GM18507 (cell line): ENCODE measurements at regions not wholly inside any gene's neighbourhood (a gene's known extent, or its start where the extent isn't known, plus 50 kb on each side); places are given as distances from the start of the nearest gene placed in this dataset.
"Not testable (repeated sequence)": the region's sequence is repeated elsewhere in the genome, so short reads cannot be mapped to it uniquely, and the experiment has no call there.

ENCODE experiments used
- DNase-seq: peaks from one replicate; pipeline ENCODE4 v3.0.0; 2011; ENCODE audit warnings: low read depth; ENCODE audit not compliant: insufficient read length; ENCODE audit errors: extremely low spot score
- FAIRE-seq: peaks from 2 replicates; lab custom pipeline; 2011; peaks lifted over from hg19 to GRCh38; lab: Jason Lieb, UNC

DNA sequence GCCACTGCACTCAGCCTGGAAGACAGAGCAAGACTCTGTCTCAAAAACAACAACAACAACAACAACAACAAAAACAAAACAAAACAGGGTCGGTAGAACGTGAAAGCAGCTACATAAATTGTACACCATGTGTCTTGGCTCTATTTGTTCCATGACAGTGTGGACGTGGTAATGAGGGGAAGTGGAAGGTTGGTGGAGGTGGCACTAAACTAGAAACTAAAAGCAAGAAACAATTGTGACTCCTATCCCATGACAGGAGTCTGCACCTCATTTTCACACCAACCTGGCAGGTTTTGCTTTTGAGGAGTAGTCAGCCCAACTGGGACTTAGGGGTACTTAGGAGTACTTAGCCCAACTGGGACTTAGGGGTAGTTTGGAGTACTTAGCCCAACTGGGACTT, 62.5 kb upstream of the MRPS9 start:
- FAIRE-seq, result no peak
- DNase-seq, result no peak

DNA sequence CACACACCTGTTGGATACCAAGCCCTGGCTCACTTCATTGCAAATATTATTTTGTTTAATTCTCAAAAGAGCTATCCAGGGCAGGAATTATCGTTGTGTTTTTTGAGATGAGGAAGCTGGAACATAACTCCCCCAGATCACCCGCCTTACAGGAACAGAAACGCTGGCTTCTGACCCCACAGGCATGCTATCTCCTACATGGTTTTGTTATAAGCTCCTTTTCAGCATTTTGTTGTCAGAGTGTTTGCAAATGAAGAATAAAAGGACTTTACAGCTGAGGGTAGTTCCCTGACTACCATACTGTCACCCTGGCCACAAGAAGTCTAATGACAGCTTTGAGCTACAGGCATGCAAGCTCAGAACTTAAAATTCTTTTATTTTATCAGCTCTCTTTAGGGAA, 62.0 kb upstream of the MRPS9 start:
- no peak for FAIRE-seq
- no peak for DNase-seq

DNA sequence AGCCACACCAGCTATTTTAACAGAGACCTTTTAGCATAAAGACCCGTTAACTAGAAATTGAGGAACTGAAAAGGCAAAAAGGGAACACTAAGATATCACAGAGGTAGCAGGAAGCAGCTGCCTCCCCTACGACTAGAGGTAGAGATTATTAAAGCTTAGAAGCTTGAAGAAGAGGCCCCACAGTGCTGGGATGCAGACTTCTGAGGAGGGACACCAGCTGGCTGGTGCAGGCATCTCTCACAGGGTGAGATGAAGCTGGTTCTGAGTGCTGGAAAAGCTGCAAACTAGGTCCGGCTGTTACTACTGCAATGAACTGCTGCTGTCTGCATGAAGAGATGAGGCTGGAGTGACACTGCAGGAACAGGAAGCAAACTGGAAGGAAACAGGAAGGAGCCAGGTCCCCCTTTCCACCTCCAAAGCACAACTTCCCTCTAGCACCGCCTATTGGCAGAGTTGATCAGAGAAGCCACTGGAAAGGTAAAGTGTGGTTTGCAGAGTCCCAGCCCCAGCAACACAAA, 61.2 kb upstream of the MRPS9 start:
- peak; percentile 91 for FAIRE-seq
- peak; percentile 46 for DNase-seq

DNA sequence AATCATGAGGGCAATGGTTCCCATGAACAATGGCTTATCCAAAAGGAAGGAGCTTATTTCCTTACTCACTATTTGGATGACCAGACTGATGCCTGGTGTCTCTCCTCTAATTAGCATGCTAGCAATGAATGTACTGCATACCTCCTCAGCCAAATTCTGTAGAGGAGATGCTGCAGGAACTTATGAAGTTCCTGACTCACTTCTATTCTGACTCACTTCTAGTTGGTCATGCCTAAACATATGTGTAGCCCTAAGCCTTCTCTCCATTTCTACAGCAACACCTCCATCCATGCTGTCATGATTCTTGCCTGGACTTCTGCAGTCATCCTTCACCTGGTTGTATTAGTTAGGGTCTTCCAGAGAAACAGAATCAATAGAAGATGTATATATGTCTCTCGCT, 59.9 kb upstream of the MRPS9 start:
- FAIRE-seq, result no peak
- no peak for DNase-seq

GRCh38 chr2:104979786-104980185, 58.1 kb upstream of the MRPS9 start:
- not testable (repeated sequence) for DNase-seq, FAIRE-seq

- DNase-seq (no peak), FAIRE-seq (no peak)
Measured at GRCh38 chr2:104982111-104982510, 55.8 kb upstream of the MRPS9 start.
